SK-N-SH (cell line): ENCODE measurements at regions not wholly inside any gene's neighbourhood (a gene's known extent, or its start where the extent isn't known, plus 50 kb on each side); places are given as distances from the start of the nearest gene placed in this dataset.

Source experiments
- CTCF ChIA-PET: fragments of 300-600, 350-600 bp; formaldehyde crosslinking; extraction: SDS; loops from one replicate; lab custom pipeline; 2021; lab: Yijun Ruan, JAX
- POLR2A ChIA-PET: fragments of 350-600 bp; sonication (Branson Sonifier 250); formaldehyde crosslinking; extraction: SDS; loops from one replicate; lab custom pipeline; 2020; ENCODE audit warnings: antibody characterized with exemption, inconsistent platforms; lab: Yijun Ruan, JAX
- DNase-seq: peaks from one replicate; pipeline ENCODE4 v3.0.0; 2012
- H2AFZ ChIP-seq: fragments of 200-600 bp; sonication (generic); 2 replicates; pipeline ENCODE4 v1.8.1; 2016; ENCODE audit warnings: antibody characterized with exemption, mild to moderate bottlenecking, low read depth
- H3F3A ChIP-seq: fragments of 200-600 bp; sonication (generic); replicated peaks from 2 replicates; pipeline ENCODE3; 2016; ENCODE audit warnings: antibody characterized with exemption, mild to moderate bottlenecking; ENCODE audit not compliant: insufficient read depth
- H3K27ac ChIP-seq, 2 experiments: fragments of 200-500 bp in 1 of 2; fragments of 200-600 bp in 1 of 2; sonication (Bioruptor generic) in 1 of 2; sonication (generic), shearing (Covaris generic) in 1 of 2; 2 replicates each; pipeline versions ENCODE4 v1.5.1 to v1.6.1; 2014 to 2016; ENCODE audit warnings: low read depth in 2 of 2, inconsistent platforms in 1 of 2, low read length in 1 of 2, mild to moderate bottlenecking in 1 of 2, mixed read lengths in 1 of 2
- H3K27me3 ChIP-seq: fragments of 200-600 bp; sonication (generic), shearing (Covaris generic); 2 replicates; pipeline ENCODE4 v1.6.1; 2016; ENCODE audit warnings: mixed run types; ENCODE audit not compliant: insufficient read depth
- H3K36me3 ChIP-seq, 2 experiments: fragments of 200-500 bp in 1 of 2; fragments of 200-600 bp in 1 of 2; sonication (Bioruptor generic) in 1 of 2; sonication (generic) in 1 of 2; replicated peaks in 1 of 2; 2 replicates each; pipeline versions ENCODE3 to v1.5.1; 2014 to 2016; ENCODE audit warnings: low read length in 1 of 2, mild to moderate bottlenecking in 1 of 2; ENCODE audit not compliant: insufficient read depth in 2 of 2, control insufficient read depth in 1 of 2
- H3K4me1 ChIP-seq, 2 experiments: fragments of 200-500 bp in 1 of 2; fragments of 200-600 bp in 1 of 2; sonication (Bioruptor generic) in 1 of 2; sonication (generic), shearing (Covaris generic) in 1 of 2; 2 replicates each; pipeline versions ENCODE4 v1.5.1 to v1.6.1; 2014 to 2016; ENCODE audit warnings: low read depth in 1 of 2, low read length in 1 of 2, mixed run types in 1 of 2; ENCODE audit not compliant: insufficient read depth in 2 of 2, control insufficient read depth in 1 of 2
- H3K4me2 ChIP-seq: fragments of 200-600 bp; sonication (generic), shearing (Covaris generic); 2 replicates; pipeline ENCODE4 v1.6.1; 2017; ENCODE audit warnings: mixed run types
- H3K4me3 ChIP-seq, 2 experiments: fragments of 200-500 bp in 1 of 2; fragments of 200-600 bp in 1 of 2; sonication (Bioruptor generic) in 1 of 2; sonication (generic), shearing (Covaris generic) in 1 of 2; 2 replicates each; pipeline versions ENCODE4 v1.5.1 to v1.8.1; 2014 to 2016; ENCODE audit warnings: low read depth in 2 of 2, inconsistent platforms in 1 of 2, low read length in 1 of 2, mild to moderate bottlenecking in 1 of 2, mixed read lengths in 1 of 2, moderate library complexity in 1 of 2
- H3K79me2 ChIP-seq: fragments of 200-600 bp; sonication (generic); 2 replicates; pipeline ENCODE4 v1.8.1; 2017; ENCODE audit warnings: mild to moderate bottlenecking; ENCODE audit not compliant: insufficient read depth
- H3K9ac ChIP-seq: fragments of 200-600 bp; sonication (generic); 2 replicates; pipeline ENCODE4 v1.6.1; 2017; ENCODE audit warnings: mixed run types
- H3K9me2 ChIP-seq: fragments of 200-600 bp; sonication (generic); 2 replicates; pipeline ENCODE4 v1.6.1; 2017; ENCODE audit warnings: mixed run types
- H3K9me3 ChIP-seq: fragments of 200-600 bp; sonication (generic); 2 replicates; pipeline ENCODE4 v1.6.1; 2017; ENCODE audit warnings: mixed run types, mild to moderate bottlenecking, moderate library complexity
- H4K20me1 ChIP-seq: fragments of 200-600 bp; sonication (generic); 2 replicates; pipeline ENCODE4 v1.6.1; 2017; ENCODE audit warnings: mild to moderate bottlenecking, mixed run types; ENCODE audit not compliant: insufficient read depth
- CHD2 ChIP-seq: fragments of 150-350 bp; IDR thresholded peaks from 2 replicates; pipeline ENCODE4 v1.6.1; 2018; ENCODE audit warnings: low read length; ENCODE audit not compliant: partially characterized antibody
- EZH2phosphoT487 ChIP-seq: fragments of 200-600 bp; sonication (generic); IDR thresholded peaks from 2 replicates; pipeline ENCODE4 v1.6.1; 2017; ENCODE audit warnings: low read depth, mixed run types, mild to moderate bottlenecking, antibody characterized with exemption, moderate library complexity, borderline replicate concordance
- FOSL2 ChIP-seq: IDR thresholded peaks from 2 replicates; pipeline ENCODE4 v1.4.0; 2012; ENCODE audit warnings: low read depth, mild to moderate bottlenecking, moderate library complexity, borderline replicate concordance
- FOXM1 ChIP-seq: IDR thresholded peaks from 2 replicates; pipeline ENCODE4 v1.4.0; 2012; ENCODE audit warnings: low read depth, mild to moderate bottlenecking
- GABPA ChIP-seq: IDR thresholded peaks from 2 replicates; pipeline ENCODE4 v1.4.0; 2012; ENCODE audit warnings: low read depth, mild to moderate bottlenecking
- GATA2 ChIP-seq: sonication (generic); formaldehyde crosslinking; IDR thresholded peaks from 2 replicates; pipeline ENCODE4 v1.5.0; 2020; ENCODE audit warnings: mild to moderate bottlenecking, missing genetic modification reagents
- IRF3 ChIP-seq: fragments of 150-350 bp; IDR thresholded peaks from 2 replicates; pipeline ENCODE4 v1.6.1; 2016; ENCODE audit warnings: mild to moderate bottlenecking, low read depth, low read length
- NFIC ChIP-seq: IDR thresholded peaks from 2 replicates; pipeline ENCODE4 v1.4.0; 2012; ENCODE audit warnings: borderline replicate concordance
- NRF1 ChIP-seq: IDR thresholded peaks from 2 replicates; pipeline ENCODE4 v1.6.1; 2012; ENCODE audit warnings: low read depth, mild to moderate bottlenecking, low read length
- POLR2AphosphoS5 ChIP-seq: IDR thresholded peaks from 2 replicates; pipeline ENCODE4 v1.6.1; 2012; ENCODE audit warnings: low read depth, low read length
- RFX5 ChIP-seq: IDR thresholded peaks from 2 replicates; pipeline ENCODE4 v1.6.1; 2012; ENCODE audit warnings: mild to moderate bottlenecking, improper control_type of control experiment, low read length
- SIN3A ChIP-seq: IDR thresholded peaks from 2 replicates; pipeline ENCODE4 v1.6.1; 2012; ENCODE audit warnings: low read depth, mild to moderate bottlenecking, low read length, moderate library complexity, borderline replicate concordance
- SMC3 ChIP-seq: IDR thresholded peaks from 2 replicates; pipeline ENCODE4 v1.6.1; 2012; ENCODE audit warnings: low read depth, low read length, improper control_type of control experiment
- TAF1 ChIP-seq: IDR thresholded peaks from 2 replicates; pipeline ENCODE4 v1.6.1; 2012; ENCODE audit warnings: low read depth, mild to moderate bottlenecking, low read length, moderate library complexity, borderline replicate concordance
- TEAD4 ChIP-seq: IDR thresholded peaks from 2 replicates; pipeline ENCODE4 v1.4.0; 2012; ENCODE audit warnings: mild to moderate bottlenecking, borderline replicate concordance; ENCODE audit not compliant: insufficient read depth
- USF2 ChIP-seq: fragments of 150-350 bp; IDR thresholded peaks from 2 replicates; pipeline ENCODE4 v1.6.1; 2017; ENCODE audit warnings: antibody characterized with exemption, low read length, low read depth, borderline replicate concordance
- WGBS: methylation state at CpG from one replicate; pipeline ENCODE4 v1.1.6; 2017; ENCODE audit warnings: low lambda C conversion rate; 5-methylcytosine and 5-hydroxymethylcytosine counted together
- TF ChIP-seq, protein P1 (sequence below): IDR thresholded peaks from 2 replicates; pipeline ENCODE4; 2012
- TF ChIP-seq, protein P2 (sequence below): IDR thresholded peaks from 2 replicates; pipeline ENCODE4 v1.4.0; 2012; ENCODE audit warnings: low read depth

DNA sequence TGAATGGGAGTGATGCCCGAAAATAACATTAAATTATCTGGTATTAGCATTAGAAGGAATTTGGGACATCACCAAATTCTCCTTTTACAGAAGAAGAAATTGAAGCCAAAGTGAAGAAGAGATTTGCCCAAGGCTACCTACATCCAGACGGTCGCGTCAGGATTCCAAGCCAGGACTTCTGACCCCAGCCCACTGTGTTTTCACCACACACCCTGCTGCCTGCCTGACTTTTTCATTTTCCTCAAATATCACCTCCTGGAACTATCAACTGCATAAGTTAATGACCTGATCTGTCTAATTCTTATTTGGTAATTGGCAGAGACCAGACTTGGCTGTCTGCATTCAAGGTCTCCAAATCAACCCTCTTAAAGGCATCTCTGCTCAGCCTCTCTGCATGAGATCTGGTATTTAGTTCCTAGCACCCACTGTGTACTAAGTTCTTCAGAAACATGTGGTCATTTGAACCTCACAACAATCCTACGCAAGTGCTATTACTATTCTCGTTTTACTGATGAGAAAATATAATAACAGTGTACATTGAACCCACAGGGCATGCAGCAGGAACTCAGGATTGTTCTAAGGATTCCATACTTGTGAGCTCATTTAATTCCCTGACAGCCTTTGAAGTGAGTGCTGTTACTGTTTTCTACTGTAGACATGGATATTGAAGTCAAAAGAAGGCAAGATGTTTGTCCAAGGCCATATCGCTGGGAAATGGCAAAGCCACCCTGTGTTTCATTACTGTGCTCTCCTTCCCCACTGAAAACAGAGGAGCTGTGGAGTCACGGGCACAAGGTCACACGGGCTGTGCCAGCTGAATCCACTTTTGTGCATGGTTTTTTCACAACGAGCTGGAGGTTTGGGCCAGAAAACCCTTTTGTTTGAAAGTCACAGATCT lies 195.2 kb upstream of the C1QTNF7 start (continued):
- TF ChIP-seq POLR2AphosphoS5 = no peak
- TF ChIP-seq NFIC = no peak
- TF ChIP-seq TAF1 = no peak
- TF ChIP-seq, protein P1, sequence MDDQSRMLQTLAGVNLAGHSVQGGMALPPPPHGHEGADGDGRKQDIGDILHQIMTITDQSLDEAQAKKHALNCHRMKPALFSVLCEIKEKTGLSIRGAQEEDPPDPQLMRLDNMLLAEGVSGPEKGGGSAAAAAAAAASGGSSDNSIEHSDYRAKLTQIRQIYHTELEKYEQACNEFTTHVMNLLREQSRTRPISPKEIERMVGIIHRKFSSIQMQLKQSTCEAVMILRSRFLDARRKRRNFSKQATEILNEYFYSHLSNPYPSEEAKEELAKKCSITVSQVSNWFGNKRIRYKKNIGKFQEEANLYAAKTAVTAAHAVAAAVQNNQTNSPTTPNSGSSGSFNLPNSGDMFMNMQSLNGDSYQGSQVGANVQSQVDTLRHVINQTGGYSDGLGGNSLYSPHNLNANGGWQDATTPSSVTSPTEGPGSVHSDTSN = no peak
- TF ChIP-seq RFX5 = no peak
- TF ChIP-seq FOXM1 = no peak
- TF ChIP-seq USF2 = no peak
- TF ChIP-seq GATA2 (CRISPR knock-in tag) = no peak
- TF ChIP-seq NRF1 = no peak
- TF ChIP-seq EZH2phosphoT487 = no peak

DNA sequence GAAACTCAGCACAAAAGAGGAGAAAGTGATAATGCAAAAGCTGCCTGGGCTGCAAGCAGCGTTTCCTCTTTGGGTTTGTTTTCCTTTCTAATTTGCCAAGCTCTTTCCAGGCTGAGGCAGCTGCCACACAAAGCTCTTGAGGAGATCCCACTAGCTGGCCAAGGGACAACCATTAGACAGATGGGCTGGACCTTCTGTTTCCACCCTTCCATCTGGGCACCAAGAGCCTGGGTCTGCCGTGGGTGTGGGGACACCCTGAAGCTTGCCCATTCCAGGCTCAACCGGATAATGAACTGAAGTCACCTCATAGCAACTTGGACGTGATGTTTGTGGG lies 194.6 kb upstream of the C1QTNF7 start:
- TF ChIP-seq SIN3A = no peak
- TF ChIP-seq SMC3 = no peak
- no peak for TF ChIP-seq TEAD4
- TF ChIP-seq FOSL2 = no peak
- no peak for TF ChIP-seq IRF3
- no peak for TF ChIP-seq CHD2
- TF ChIP-seq, protein P1 = no peak
- no peak for TF ChIP-seq GABPA
- TF ChIP-seq, protein P2, sequence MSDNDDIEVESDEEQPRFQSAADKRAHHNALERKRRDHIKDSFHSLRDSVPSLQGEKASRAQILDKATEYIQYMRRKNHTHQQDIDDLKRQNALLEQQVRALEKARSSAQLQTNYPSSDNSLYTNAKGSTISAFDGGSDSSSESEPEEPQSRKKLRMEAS = no peak
- TF ChIP-seq USF2 = no peak

More for the DNA sequence above, 194.6 kb upstream of the C1QTNF7 start:
- Histone ChIP-seq H3K79me2 (no peaks in the 10 kb centered on the region), H4K20me1 (no peaks in the 10 kb centered on the region), H3K36me3 (no peaks in the 10 kb centered on the region), H2AFZ (peak overlapping the region; percentile 27; the same call in 1 of the 2 replicates), H3K9me2 (no peaks in the 10 kb centered on the region), H3K27me3 (no peaks in the 10 kb centered on the region), H3F3A (peaks cover 10% of the 10 kb centered on the region), H3K4me2 (peak overlapping the region; percentile 21; the same call in 1 of the 2 replicates), H3K9me3 (no peaks in the 10 kb centered on the region), H3K27ac (peak overlapping the region in 1 of 2 experiments; percentile 15; a peak in 1 of 4 replicates), H3K9ac (no peak overlapping the region), H3K4me1 (peaks cover 13 to 26% of the 10 kb centered on the region in 2 experiments), H3K4me3 (no peak overlapping the region)
- ChIA-PET POLR2A (no interaction called here), CTCF (interaction anchor here (1.1 to 4.4 kb wide), 7 partner anchors 9 to 237 kb away, joined by 3 to 64 read pairs (median 9); partner anchors contain the start of gene CC2D2A)
- DNase-seq = no peak
- 92% methylated on average over 4 of the region's 4 CpGs for WGBS
